ENCODE measurements at regions not wholly inside any gene's neighbourhood (a gene's known extent, or its start where the extent isn't known, plus 50 kb on each side); places are given as distances from the start of the nearest gene placed in this dataset.
"Not testable (repeated sequence)": the region's sequence is repeated elsewhere in the genome, so short reads cannot be mapped to it uniquely, and the experiment has no call there.

- no peak for DNase-seq
Measured at GRCh38 chr5:86565197-86565789, 52.4 kb upstream of the COX7C start.

- not testable (repeated sequence) for DNase-seq
Measured at GRCh38 chr5:86566030-86566429, 51.7 kb upstream of the COX7C start.
